Neutrophil (primary cell): ENCODE measurements at regions not wholly inside any gene's neighbourhood (a gene's known extent, or its start where the extent isn't known, plus 50 kb on each side); places are given as distances from the start of the nearest gene placed in this dataset.

Experiments
- H3K27ac ChIP-seq: fragments of 200-600 bp; sonication (generic); 2 replicates; pipeline ENCODE4 v1.5.1; 2016; ENCODE audit warnings: mild to moderate bottlenecking, moderate library complexity
- H3K27me3 ChIP-seq: fragments of 200-600 bp; sonication (generic); 2 replicates; pipeline ENCODE4 v1.6.0; 2016; ENCODE audit warnings: mild to moderate bottlenecking
- H3K36me3 ChIP-seq: fragments of 200-600 bp; sonication (generic); 2 replicates; pipeline ENCODE4 v1.5.1; 2017
- H3K4me1 ChIP-seq, 2 experiments: fragments of 200-600 bp in 1 of 2; sonication (generic) in 1 of 2; 1 replicate in 1 of 2; 2 replicates in 1 of 2; pipeline versions ENCODE4 v1.5.1 to v1.6.1; 2013 to 2016; ENCODE audit warnings: low read depth in 1 of 2, low read length in 1 of 2, mild to moderate bottlenecking in 1 of 2, moderate library complexity in 1 of 2; ENCODE audit not compliant: control insufficient read depth in 1 of 2, insufficient read depth in 1 of 2
- H3K4me3 ChIP-seq, 2 experiments: fragments of 200-600 bp in 1 of 2; sonication (generic) in 1 of 2; 1 replicate in 1 of 2; 2 replicates in 1 of 2; pipeline ENCODE4 v1.5.1; 2013 to 2016; ENCODE audit warnings: low read depth in 1 of 2, low read length in 1 of 2, mild to moderate bottlenecking in 1 of 2, moderate library complexity in 1 of 2
- H3K9me3 ChIP-seq: fragments of 200-600 bp; sonication (generic); 2 replicates; pipeline ENCODE4 v1.5.1; 2016
- TF ChIP-seq, protein P1 (sequence below): fragments of 200-600 bp; sonication (generic); IDR thresholded peaks from 2 replicates; pipeline ENCODE4 v1.5.1; 2016; ENCODE audit warnings: antibody characterized with exemption

DNA sequence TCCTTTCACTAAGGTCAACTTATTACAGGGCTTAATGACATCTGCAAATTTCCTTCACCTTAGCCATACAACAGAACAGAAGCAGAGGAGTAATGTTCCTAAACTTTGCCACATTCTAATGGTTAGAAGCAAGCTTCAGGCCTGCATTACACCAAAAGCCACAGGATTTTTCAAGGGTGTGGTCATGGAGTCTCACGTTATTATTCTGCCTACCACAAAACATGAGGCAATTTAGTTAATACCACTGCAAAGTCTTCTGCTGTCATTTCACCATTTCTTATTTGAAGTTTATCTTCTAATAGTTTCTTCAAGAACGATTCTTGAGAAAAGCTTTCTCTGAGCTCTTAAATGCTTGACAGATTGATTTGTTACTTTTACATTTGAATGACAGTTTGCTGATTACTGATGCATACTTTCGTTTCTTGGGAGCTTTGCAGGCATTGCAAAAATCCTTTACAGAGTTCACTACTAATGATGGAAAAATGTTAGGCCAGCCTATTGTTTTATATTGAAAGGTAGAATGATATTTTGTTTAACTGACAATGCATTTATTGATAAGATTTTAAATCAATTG lies 1257.1 kb downstream of the NSUN3 start:
- TF ChIP-seq, protein P1, sequence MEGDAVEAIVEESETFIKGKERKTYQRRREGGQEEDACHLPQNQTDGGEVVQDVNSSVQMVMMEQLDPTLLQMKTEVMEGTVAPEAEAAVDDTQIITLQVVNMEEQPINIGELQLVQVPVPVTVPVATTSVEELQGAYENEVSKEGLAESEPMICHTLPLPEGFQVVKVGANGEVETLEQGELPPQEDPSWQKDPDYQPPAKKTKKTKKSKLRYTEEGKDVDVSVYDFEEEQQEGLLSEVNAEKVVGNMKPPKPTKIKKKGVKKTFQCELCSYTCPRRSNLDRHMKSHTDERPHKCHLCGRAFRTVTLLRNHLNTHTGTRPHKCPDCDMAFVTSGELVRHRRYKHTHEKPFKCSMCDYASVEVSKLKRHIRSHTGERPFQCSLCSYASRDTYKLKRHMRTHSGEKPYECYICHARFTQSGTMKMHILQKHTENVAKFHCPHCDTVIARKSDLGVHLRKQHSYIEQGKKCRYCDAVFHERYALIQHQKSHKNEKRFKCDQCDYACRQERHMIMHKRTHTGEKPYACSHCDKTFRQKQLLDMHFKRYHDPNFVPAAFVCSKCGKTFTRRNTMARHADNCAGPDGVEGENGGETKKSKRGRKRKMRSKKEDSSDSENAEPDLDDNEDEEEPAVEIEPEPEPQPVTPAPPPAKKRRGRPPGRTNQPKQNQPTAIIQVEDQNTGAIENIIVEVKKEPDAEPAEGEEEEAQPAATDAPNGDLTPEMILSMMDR, result no peak
- Histone ChIP-seq H3K27ac (no peak overlapping the region), H3K4me3 (no peak overlapping the region), H3K9me3 (no peaks in the 10 kb centered on the region), H3K27me3 (no peaks in the 10 kb centered on the region), H3K36me3 (no peaks in the 10 kb centered on the region), H3K4me1 (no peaks in the 10 kb centered on the region)

DNA sequence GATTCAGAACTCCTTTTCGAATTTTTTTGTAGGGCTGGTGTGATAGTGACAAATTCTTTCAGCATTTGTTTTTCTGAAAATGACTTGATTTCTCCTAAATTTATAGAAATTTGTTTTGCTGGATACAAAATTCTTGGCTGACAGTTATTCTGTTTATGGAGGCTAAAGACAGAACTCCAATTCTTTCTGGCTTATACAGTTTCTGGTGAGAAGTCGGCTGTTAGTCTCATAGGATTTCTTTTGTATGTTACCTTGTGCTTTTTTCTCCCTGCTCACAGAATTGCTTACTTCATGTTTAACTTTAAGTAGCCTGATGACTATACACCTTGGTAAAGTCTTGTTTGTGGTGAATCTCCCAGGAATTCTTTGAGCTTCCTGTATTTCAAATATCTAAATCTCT lies 1264.6 kb downstream of the NSUN3 start:
- Histone ChIP-seq H3K27ac (no peak overlapping the region), H3K4me3 (no peak overlapping the region), H3K4me1 (no peaks in the 10 kb centered on the region), H3K27me3 (no peaks in the 10 kb centered on the region), H3K36me3 (no peaks in the 10 kb centered on the region), H3K9me3 (no peaks in the 10 kb centered on the region)
- TF ChIP-seq, protein P1, result no peak

DNA sequence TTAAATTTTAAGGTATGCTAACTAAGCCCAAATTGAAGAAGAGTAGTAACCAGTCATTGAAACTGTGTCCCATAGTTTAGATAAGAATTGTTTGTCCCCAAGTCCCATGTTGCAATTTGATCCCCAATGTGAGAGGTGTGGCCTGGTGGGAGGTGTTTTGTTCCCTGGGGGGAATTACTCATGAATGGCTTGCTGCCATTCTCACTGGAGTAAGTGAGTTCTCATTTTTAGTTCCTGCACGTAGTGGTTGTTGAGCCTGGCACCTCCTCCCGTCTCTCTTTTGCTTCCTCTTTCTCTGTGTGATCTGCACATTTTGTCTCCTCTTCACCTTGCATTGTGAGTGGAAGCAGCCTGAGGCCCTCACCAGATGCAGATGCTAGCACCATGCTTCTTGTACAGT lies 1271.0 kb downstream of the NSUN3 start:
- no peaks in the 10 kb centered on the region for H3K36me3 ChIP-seq
- H3K9me3 ChIP-seq, result no peaks in the 10 kb centered on the region
- TF ChIP-seq, protein P1, result no peak
- H3K27ac ChIP-seq, result no peak overlapping the region
- H3K27me3 ChIP-seq, result no peaks in the 10 kb centered on the region
- H3K4me1 ChIP-seq, result no peaks in the 10 kb centered on the region
- H3K4me3 ChIP-seq, result no peak overlapping the region

DNA sequence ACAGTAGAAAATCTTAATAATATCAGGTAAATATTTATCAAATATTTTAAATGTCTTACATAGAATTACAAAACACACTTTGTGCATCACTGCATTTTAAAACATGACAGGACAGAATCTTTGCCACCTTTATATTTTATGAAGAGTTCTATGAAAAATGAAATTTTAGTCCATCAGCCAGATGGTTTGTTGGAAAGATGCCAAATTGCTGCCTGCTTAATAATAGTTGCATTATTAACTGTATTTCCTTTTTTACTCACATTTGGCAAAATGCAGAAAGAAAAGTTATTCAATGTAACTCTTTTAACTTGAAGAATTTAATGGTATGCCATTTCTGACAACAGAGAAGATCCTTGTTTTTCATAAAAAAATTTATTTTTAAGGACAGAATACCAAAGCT lies 1271.6 kb downstream of the NSUN3 start:
- Histone ChIP-seq H3K4me3 (no peak overlapping the region), H3K4me1 (no peaks in the 10 kb centered on the region), H3K27ac (no peak overlapping the region), H3K36me3 (no peaks in the 10 kb centered on the region), H3K27me3 (no peaks in the 10 kb centered on the region), H3K9me3 (no peaks in the 10 kb centered on the region)
- TF ChIP-seq, protein P1, result no peak

DNA sequence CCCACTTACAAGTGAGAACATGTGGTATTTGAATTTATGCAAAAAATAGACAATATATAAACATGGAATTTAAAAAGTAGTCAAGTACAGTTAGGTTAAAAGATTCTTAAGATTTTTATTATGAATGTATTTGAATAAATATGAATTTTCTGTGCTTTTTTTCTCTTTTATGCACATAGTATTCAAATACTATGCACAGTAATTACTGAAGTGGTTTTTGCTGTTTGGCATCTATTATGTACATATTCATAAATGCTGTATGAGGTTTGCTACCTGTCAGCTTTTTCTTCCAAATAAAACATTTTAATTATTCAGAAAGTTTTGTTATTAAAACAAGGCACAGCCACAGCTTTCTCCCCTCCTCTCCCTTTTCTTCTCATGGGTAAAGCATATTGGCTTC lies 1272.7 kb downstream of the NSUN3 start:
- Histone ChIP-seq H3K27me3 (no peaks in the 10 kb centered on the region), H3K36me3 (no peaks in the 10 kb centered on the region), H3K4me1 (no peaks in the 10 kb centered on the region), H3K4me3 (no peak overlapping the region), H3K27ac (no peak overlapping the region), H3K9me3 (no peaks in the 10 kb centered on the region)
- TF ChIP-seq, protein P1, result no peak

DNA sequence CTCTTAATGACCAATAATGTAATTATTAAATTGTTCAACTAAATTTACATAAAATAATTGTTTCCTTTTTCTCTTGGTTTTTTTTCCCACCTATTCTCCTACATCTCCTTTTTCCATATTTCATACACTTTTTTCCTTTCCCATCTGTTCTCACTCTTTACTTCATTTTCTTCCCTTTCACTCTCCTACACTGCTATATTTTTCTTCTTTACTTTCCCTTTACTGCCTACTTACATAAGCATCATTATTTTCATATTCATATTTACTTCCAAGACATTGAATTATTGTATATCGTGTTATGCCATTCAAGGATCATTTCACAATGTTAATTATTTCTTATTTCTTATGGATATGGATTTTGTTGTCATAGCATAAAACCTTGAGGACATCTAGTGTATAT lies 1275.6 kb downstream of the NSUN3 start:
- H3K27ac ChIP-seq, result no peak overlapping the region
- no peak overlapping the region for H3K4me3 ChIP-seq
- no peaks in the 10 kb centered on the region for H3K27me3 ChIP-seq
- H3K9me3 ChIP-seq, result no peaks in the 10 kb centered on the region
- H3K4me1 ChIP-seq, result no peaks in the 10 kb centered on the region
- TF ChIP-seq, protein P1, result no peak
- no peaks in the 10 kb centered on the region for H3K36me3 ChIP-seq
